A673 (cell line): ENCODE measurements at regions not wholly inside any gene's neighbourhood (a gene's known extent, or its start where the extent isn't known, plus 50 kb on each side); places are given as distances from the start of the nearest gene placed in this dataset.

Experiments
- EZH2 ChIP-seq: fragments of 200-600 bp; sonication (generic); IDR thresholded peaks from 2 replicates; pipeline ENCODE4 v1.6.1; 2017; ENCODE audit warnings: borderline replicate concordance, low read depth, mild to moderate bottlenecking, mixed read lengths, antibody characterized with exemption, low read length; ENCODE audit not compliant: poor library complexity, severe bottlenecking
- TF ChIP-seq, protein P1 (sequence below): fragments of 300-800, 200-600 bp; sonication (generic); conservative IDR thresholded peaks from 2 replicates; pipeline ENCODE4 v1.5.1; 2017; ENCODE audit warnings: low read depth, mild to moderate bottlenecking, antibody characterized with exemption, low read length, moderate library complexity, mixed read lengths

DNA sequence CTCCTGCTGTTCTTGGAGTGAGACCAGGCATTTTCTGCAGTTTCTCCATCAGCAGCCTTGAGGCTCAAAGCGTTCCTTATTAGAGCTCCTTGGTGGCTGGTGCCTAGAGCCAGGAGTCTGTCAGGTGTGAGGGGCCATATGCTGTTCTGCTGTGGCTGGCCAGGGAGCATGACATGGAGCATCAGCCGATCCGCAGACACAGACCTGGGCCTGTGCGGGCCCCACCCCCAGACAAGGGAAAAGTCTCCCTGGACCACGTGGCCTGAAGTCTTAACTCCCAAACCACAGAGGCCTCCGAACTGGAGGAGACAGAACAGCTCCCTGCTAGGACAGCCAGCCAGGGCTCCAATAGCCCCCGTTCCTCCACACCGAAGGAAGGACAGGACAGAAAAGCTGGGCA is 162.7 kb upstream of the CIBAR2 start:
- TF ChIP-seq, protein P1, sequence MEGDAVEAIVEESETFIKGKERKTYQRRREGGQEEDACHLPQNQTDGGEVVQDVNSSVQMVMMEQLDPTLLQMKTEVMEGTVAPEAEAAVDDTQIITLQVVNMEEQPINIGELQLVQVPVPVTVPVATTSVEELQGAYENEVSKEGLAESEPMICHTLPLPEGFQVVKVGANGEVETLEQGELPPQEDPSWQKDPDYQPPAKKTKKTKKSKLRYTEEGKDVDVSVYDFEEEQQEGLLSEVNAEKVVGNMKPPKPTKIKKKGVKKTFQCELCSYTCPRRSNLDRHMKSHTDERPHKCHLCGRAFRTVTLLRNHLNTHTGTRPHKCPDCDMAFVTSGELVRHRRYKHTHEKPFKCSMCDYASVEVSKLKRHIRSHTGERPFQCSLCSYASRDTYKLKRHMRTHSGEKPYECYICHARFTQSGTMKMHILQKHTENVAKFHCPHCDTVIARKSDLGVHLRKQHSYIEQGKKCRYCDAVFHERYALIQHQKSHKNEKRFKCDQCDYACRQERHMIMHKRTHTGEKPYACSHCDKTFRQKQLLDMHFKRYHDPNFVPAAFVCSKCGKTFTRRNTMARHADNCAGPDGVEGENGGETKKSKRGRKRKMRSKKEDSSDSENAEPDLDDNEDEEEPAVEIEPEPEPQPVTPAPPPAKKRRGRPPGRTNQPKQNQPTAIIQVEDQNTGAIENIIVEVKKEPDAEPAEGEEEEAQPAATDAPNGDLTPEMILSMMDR = no peak
- no peak for TF ChIP-seq EZH2
